Left renal pelvis (tissue), 4 donors: ENCODE measurements at regions not wholly inside any gene's neighbourhood (a gene's known extent, or its start where the extent isn't known, plus 50 kb on each side); places are given as distances from the start of the nearest gene placed in this dataset.

Experiments
- DNase-seq, 4 donors: peaks; one replicate each; pipeline ENCODE4 v3.0.0-alpha.2; 2013; ENCODE audit warnings: low read depth in 4 of 4, low spot score in 3 of 4

DNA sequence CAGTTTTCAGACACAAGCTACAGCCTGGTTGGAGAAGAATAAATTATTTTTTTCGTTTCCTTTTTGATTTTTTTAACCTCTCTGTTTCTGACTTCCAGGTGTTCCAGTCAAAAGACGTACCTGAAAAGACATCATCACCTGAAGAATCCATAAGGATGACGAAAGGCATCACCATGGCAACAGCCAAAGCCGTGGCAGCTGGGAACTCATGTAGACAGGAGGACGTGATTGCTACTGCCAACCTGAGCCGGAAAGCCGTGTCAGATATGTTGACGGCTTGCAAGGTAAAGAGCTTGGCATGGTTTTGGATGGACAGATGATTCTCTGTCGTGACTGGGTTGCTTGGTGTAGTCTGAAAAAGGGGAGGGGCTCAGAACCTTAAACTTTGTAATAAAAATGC lies 237.0 kb upstream of the TPM1 start:
- no peak for DNase-seq

DNA sequence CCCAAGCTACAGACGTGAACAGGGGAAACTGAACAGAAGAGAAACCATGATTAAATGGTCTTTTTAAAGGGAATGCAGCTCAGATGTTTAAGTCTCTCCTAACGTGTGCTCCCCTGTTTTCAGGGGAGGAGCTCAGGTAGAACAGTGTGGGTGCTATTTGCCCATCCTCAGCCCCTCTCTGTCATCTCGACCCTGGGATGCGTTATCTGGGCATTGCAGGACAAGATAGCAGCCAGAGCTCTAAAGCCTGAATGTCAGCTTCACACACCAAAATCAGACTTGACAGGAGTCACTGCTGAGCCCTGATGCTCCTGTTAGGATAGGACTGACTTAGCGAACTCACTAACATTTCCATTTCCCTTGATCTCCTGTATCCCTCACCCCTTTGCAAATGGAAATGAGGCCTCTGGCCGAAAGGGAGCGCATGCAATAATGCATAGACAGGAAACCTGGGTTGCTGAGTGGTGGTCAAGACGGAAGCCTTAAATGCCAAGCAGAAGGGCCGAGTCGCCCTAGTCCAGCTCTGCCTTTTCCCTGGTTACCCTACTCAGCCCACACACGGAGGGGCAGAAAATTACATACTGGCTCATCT lies 234.9 kb upstream of the TPM1 start:
- DNase-seq: no peak

- DNase-seq: no peak
Observed at GRCh38 chr15:62809115-62809967, 233.2 kb upstream of the TPM1 start.

DNA sequence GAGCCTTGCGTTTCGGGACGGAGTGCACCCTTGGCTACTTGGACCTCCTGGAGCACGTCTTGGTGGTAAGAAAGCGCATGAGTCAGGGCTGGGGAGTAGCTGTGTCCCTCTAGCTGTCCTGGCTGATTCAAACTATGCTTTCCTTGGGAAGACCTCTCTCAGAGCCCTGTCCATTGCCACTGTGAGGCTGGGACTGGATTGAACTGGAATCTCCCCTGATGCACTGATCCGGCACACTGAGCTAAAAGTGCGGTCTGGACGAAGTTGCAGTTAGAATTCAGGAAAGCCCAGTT lies 232.6 kb upstream of the TPM1 start:
- DNase-seq: no peak

DNA sequence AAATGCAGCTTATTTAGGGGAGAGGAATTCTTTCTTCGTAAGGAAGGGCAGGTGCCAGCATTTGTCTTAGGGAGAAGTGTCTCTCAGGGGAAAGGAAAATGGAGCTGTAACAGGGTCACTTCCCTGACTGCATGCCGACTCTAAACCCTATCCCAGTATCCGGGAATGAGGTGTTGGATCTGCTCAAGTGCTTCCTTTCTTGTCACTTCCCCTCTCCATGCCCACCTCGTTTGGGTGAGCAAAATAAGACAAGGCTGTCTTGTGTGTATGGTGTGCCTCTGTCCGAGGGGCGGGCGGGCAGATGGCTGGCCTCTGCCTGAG lies 230.1 kb upstream of the TPM1 start:
- DNase-seq: no peak

DNA sequence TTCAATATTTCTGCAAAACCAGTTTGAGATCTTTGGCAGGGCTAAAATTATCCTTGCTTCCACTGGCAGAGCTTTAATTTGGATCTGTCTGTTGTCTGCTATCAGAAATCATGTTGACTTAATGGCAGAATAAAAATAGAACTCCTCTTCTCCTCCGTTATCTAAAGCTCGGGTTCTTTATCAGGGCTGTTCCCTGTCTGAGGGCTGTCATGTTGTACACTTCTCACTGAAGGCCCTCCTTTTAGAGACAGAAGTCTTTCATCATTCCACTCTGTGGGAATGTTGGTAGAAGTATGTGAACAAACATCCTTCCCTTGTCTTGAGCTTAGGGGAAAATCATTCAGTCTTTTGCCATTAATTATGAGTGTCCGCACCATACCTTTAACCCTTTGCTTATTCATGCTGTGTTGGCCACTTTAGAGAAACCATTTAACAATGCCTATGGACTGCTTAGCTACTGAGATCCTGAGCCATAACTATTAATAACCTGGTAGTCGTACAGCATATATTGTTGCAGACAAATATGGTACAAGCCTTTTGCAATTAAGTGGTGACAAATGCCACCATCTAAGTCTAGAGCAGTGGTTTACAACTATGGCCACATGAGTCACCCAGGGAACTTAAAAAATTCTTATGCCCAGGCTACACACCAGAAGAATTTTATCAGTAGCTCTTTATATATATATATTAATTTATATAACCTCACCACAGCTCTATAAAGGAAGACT lies 226.0 kb upstream of the TPM1 start:
- no peak for DNase-seq

DNA sequence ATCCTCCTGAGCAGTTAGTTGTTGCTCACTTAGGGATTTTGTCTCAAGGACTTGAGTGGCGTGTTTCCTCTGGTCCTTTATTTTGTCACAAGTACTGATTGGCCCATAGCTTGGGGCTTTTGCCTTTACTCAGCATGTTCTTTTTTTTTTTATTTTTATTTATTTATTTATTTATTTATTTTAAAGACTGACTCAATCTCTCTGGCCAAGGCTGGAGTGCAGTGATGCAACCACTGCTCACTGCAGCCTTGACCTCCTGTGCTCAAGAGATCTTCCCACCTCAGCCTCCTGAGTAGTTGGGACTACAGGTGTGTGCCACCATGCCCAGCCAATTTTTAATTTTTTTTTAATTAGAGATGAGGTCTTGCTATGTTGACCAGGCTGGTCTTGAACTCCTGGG lies 223.9 kb upstream of the TPM1 start:
- no peak for DNase-seq

DNA sequence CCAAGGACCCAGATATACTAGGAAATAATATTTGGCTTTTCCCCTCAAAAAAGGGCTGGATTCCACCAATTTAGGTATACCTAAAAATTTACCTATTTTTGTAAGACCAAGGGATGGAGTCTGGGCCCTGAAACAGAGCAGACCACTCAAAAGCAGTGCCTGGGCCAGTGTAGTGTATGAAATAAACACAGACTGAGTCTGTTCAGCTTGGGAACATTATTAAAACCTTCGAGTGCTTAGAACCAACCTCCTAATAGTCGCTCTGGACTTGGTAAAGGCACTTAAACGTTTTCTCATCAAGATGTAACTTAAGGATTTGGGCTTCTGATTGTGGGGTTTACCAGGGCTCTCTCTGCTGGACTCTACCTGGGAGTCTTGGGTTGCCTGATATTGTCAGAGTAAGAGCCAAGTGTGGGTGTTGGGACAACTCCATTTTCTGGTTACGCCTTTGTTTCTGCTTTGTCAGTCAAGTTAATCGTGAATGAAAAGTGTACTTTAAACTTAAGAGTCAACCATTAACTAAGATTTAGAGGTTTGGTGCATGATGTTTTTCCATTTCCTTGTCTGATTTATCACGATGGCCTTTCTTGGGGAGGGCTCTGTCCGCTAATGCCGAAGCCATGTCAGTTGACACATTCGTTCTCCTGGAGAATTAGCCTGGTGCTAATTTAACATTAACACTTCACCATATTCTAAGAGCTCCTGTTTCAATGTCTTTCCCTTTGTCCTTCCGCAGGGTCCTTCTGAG lies 221.0 kb upstream of the TPM1 start:
- peak in 1 of 4 donors; percentile 47 for DNase-seq

DNA sequence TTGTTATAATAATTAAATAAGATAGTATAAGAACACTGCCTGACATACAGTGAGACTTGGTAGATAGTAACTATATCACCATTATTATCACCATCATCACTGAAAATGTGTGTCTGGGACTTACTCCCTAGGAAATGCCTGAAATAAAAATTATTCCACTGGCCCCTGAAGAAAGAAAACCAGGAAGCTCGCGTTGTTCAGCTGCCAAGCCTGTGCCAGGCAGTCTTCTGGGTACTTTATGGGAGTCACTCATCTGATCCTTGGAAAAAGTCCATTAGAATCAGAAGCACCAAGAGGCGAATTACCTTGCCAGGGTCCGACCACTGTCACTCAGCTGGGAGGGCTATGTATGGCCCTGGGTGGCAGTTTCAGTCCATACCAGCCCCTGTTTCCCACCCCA lies 220.3 kb upstream of the TPM1 start:
- DNase-seq: no peak

- DNase-seq: no peak
Observed at GRCh38 chr15:62823561-62823960, 219.0 kb upstream of the TPM1 start.

DNA sequence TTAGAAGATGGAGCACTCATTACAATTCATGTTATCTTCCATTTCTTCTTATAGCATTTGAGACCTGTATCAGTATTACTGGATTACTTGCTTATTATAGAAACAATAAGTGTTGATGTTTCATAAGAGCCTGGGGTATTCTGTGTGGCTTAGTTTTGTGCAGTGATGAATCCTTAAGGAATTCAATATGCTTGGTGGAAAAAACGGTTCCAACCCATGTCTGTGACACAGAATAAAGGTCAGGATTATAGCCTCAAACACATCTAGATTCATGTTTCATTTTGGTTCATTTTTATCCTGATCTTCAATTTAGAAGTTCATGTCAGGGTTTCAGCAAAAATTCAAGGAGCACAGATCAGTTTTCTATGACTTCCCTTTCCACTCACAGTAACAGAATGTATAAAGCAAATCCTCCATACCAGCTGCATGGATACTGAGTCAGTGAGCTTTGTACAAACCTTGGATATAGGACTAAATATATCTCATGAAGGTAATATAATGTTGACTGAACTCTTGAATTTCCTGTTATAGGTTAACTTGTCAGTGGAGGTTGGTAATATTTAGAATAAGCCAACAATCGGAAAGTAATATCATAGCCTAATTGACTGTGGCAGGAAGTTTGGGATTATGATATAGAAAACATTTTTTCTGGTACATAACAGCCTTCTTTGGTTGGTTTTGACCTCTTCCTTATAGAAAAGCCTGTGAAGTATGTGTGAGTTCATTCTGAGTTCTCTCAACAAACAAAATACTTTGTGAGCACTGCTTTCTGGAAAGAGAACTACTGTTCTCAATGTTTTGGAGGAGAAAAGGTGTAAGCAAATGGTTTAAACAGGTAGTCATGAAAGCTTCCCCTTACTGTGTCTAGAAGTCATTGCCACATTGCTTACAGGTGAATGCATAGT lies 218.2 kb upstream of the TPM1 start:
- no peak for DNase-seq

DNA sequence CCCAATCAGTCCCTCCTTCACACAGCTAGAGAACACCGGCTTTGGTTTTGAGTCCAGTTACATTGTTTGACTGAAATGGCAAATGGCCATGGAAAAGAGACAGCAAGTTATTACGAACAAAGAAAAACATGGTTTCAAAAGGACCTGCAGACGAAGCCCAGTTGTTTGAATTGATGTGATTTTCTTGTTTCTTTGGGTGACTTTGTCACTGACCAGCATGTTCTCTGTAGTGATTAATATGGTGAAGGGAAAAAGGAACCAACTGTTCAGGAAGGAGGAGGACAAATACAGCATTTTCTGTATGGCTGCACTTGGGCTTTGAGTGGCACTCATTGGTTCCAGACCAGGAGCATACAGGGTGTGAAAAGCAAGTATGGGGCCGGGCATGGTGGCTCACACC lies 217.4 kb upstream of the TPM1 start:
- no peak for DNase-seq

DNA sequence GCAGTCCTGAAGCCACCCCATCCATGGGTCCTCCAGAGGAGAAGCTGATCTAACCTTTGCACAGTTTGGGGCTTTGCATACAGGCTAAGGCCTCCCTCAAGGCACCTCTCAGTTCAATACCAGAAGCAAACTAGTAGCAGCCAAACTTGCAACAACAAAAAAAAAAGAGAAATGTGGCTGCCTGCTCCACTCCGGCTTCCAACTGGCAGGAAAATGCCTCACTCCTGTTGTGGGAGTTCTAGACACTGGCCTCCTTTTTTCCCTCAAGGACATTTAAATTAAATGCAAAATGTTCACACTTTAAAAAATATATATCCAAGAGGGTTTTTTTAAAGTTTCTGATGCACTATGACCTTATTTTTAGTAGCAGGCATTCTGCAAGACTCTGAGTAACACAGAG lies 216.0 kb upstream of the TPM1 start:
- no peak for DNase-seq

DNA sequence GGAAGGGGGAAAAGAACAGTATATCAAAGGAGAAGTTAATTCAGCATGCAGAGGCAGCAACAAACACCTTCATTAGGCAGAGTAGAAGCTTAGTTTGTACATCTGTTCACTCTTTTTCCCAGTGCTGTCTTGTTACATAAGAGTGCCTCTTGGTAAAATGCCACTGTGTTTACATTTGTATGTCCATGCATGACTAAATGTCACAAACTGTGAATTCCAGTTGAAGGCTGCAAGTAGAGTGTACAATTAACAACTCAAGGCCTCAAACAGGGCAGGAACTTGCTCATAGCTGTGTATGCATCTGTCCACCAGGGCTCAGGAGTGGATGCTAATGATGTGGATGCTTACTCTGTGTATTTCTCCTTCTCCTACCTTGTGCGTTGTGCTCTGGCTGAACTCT lies 214.2 kb upstream of the TPM1 start:
- no peak for DNase-seq

GRCh38 chr15:62832231-62832630 lies 210.3 kb upstream of the TPM1 start:
- DNase-seq: no peak

GRCh38 chr15:62833646-62834045 lies 208.9 kb upstream of the TPM1 start:
- DNase-seq: no peak

DNA sequence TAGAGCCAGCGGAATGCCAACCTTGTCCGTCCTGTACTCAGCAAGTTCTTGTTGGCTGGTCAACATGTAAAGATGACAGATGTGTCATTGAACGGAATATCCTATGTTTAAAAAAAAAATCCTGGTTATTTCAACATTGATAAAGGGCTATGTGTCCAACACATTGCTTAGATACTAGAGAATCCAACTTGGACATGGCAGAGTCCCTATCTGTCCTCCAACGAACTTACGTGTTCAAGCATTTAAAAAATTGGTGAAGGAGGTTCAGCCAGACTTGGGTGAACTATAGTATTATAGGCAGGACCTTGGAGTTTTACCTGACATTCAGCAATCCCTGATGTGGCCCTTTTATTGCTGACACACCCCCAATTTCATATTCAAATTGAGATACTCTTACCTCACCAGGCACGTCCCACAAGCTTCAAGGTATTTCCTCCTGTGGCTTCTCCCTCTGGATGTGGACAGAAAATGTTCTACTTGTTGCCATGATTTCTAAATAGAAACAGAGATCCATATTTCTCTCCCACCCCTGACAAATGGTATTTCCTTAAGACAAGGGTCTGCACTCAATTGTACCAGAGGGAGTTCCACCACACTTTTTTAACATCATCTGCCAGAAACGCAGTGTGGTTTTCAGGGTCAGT lies 207.7 kb upstream of the TPM1 start:
- no peak for DNase-seq

DNA sequence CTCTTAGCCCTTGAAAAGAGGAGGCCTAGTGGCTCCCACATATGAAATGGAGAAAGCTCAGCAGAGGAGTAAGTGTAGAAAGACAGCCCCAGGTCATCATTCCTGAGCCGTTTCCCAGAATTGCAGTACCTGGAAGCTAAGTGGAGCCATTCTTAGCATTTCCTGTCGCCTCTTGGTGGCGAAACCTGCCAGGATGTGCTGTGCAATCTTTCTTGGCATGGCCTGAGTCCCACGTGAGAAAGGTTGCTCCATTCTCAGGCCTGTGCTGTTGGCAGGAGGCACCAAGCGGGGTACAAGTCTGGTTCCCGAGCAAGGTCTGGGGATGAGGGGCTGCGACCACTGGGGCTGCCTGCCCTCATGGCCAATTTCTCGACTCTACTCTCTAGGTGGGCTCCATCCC lies 207.2 kb upstream of the TPM1 start:
- DNase-seq: no peak

DNA sequence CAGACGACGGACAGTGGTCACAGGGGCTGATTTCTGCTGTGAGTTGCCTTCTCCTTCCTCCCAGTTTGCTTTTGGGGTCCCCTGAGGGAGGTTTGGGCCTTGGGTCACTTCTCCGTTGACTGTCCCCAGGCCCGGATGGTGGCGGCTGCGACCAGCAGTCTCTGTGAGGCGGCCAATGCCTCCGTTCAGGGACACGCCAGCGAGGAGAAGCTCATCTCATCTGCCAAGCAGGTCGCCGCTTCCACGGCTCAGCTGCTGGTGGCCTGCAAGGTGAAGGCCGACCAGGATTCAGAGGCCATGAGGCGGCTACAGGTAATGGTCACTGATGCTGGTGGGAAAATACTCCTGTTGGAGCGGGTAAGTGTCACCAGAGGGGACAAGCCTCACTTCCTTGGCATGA lies 206.8 kb upstream of the TPM1 start:
- no peak for DNase-seq
